ENCODE measurements at regions not wholly inside any gene's neighbourhood (a gene's known extent, or its start where the extent isn't known, plus 50 kb on each side); places are given as distances from the start of the nearest gene placed in this dataset.

- TF ChIP-seq CBX2 (IDR thresholded peaks at IDR 0.05; ENCODE audit: borderline replicate concordance, low read depth) (no peak), JUNB (IDR thresholded peaks at IDR 0.05) (no peak), CEBPB (IDR thresholded peaks at IDR 0.05) (0 out of 4 replicates have a peak, but pooled peaks of 1 of the 2 experiments have one; percentile 3), NFE2L2 (conservative IDR thresholded peaks at IDR 0.05; ENCODE audit: low read length) (peak; percentile 75), EHF (CRISPR knock-in tag; IDR thresholded peaks at IDR 0.05) (no peak), HDAC2 (IDR thresholded peaks at IDR 0.05) (no peak), MAFK (IDR thresholded peaks at IDR 0.05; ENCODE audit: partially characterized antibody) (peak; percentile 84)
- ChIA-PET POLR2A (no interaction called here), CTCF (no interaction called here)
- DNase-seq (ENCODE audit: low read depth in 1 of 2, low spot score in 1 of 2) (peak in 1 of 2 experiments; percentile 14), ATAC-seq (peak in 1 of 2 experiments; percentile 34; a peak in 1 of 6 replicates), FAIRE-seq (no peak)
- WGBS (ENCODE audit: missing lambda C conversion rate), result 84% methylated on average over 10 of the region's 10 CpGs
- Histone ChIP-seq H3K9me3 (no peaks in the 10 kb centered on the region), H3K27ac (peak overlapping the region; percentile 36 to 75; a peak in 4 of 6 replicates), H3K4me2 (no peak overlapping the region), H3K4me1 (peaks cover 5% of the 10 kb centered on the region; the same call in 2 of the 3 replicates), H3K4me3 (no peak overlapping the region)
Observed at GRCh38 chr2:8229546-8229986, 452.3 kb upstream of the ID2 start.

DNA sequence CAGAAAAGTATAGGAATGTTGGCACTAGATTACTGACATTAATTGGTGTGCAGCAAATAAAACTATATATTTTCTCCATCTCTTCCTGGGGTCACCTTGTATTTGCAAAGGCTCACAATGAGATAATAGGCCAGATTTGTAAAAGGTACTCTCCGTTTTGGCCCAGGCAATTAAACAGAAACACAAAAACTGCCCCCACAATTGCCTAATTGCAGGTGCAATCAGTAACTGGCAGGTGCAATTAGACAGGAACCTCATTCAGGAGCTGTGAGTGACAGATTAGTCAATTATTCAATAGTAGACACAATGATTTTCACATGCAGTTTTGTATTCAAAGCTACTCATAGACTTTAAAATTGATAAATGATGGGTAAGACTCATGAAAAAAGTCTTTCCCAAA, 451.4 kb upstream of the ID2 start:
- 77% methylated on average over 1 of the region's 1 CpG for WGBS (ENCODE audit: missing lambda C conversion rate)
- CTCF ChIA-PET, result no interaction called here
- FAIRE-seq (no peak), ATAC-seq (no peak), DNase-seq (ENCODE audit: low read depth in 1 of 2, low spot score in 1 of 2) (no peak)
- TF ChIP-seq, protein P1, sequence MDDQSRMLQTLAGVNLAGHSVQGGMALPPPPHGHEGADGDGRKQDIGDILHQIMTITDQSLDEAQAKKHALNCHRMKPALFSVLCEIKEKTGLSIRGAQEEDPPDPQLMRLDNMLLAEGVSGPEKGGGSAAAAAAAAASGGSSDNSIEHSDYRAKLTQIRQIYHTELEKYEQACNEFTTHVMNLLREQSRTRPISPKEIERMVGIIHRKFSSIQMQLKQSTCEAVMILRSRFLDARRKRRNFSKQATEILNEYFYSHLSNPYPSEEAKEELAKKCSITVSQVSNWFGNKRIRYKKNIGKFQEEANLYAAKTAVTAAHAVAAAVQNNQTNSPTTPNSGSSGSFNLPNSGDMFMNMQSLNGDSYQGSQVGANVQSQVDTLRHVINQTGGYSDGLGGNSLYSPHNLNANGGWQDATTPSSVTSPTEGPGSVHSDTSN (IDR thresholded peaks at IDR 0.05), result no peak
- TF ChIP-seq, protein P2, sequence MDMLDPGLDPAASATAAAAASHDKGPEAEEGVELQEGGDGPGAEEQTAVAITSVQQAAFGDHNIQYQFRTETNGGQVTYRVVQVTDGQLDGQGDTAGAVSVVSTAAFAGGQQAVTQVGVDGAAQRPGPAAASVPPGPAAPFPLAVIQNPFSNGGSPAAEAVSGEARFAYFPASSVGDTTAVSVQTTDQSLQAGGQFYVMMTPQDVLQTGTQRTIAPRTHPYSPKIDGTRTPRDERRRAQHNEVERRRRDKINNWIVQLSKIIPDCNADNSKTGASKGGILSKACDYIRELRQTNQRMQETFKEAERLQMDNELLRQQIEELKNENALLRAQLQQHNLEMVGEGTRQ (IDR thresholded peaks at IDR 0.05), result no peak
- TF ChIP-seq JUNB (IDR thresholded peaks at IDR 0.05) (no peak), TFCP2L1 (CRISPR knock-in tag; IDR thresholded peaks at IDR 0.05) (no peak), RNF2 (IDR thresholded peaks at IDR 0.05; ENCODE audit: borderline replicate concordance, low read depth) (no peak), POLR2A (IDR thresholded peaks at IDR 0.05; ENCODE audit: low read length) (no peak), CHD2 (IDR thresholded peaks at IDR 0.05; ENCODE audit: low read length, partially characterized antibody) (no peak), HMGXB4 (CRISPR knock-in tag; IDR thresholded peaks at IDR 0.05; ENCODE audit: borderline replicate concordance) (no peak), HOXB5 (CRISPR knock-in tag; IDR thresholded peaks at IDR 0.05) (no peak), SMC3 (IDR thresholded peaks at IDR 0.05) (no peak), HDAC2 (IDR thresholded peaks at IDR 0.05) (no peak), BCL3 (IDR thresholded peaks at IDR 0.05) (no peak), HOXA7 (CRISPR knock-in tag; IDR thresholded peaks at IDR 0.05) (no peak), HOXB13 (CRISPR knock-in tag; IDR thresholded peaks at IDR 0.05; ENCODE audit: low read depth) (no peak), EHF (CRISPR knock-in tag; IDR thresholded peaks at IDR 0.05) (no peak), REST (IDR thresholded peaks at IDR 0.05) (no peak), ZFP36 (IDR thresholded peaks at IDR 0.05; ENCODE audit: borderline replicate concordance, partially characterized antibody) (no peak)
- H3K27ac ChIP-seq, result no peak overlapping the region
- POLR2A ChIA-PET, result no interaction called here
- peaks cover 5% of the 10 kb centered on the region; the same call in 2 of the 3 replicates for H3K4me1 ChIP-seq
- no peak overlapping the region for H3K4me2 ChIP-seq
- H3K9me3 ChIP-seq, result no peaks in the 10 kb centered on the region
- no peak overlapping the region for H3K4me3 ChIP-seq
